GM18870 (cell line): ENCODE measurements at regions not wholly inside any gene's neighbourhood (a gene's known extent, or its start where the extent isn't known, plus 50 kb on each side); places are given as distances from the start of the nearest gene placed in this dataset.

Source experiments
- ATAC-seq: cut with Tn5 transposase; IDR thresholded peaks from one replicate; pipeline ENCODE4 v1.9.1; 2021; ENCODE audit warnings: moderate library complexity; ENCODE audit not compliant: unreplicated experiment

DNA sequence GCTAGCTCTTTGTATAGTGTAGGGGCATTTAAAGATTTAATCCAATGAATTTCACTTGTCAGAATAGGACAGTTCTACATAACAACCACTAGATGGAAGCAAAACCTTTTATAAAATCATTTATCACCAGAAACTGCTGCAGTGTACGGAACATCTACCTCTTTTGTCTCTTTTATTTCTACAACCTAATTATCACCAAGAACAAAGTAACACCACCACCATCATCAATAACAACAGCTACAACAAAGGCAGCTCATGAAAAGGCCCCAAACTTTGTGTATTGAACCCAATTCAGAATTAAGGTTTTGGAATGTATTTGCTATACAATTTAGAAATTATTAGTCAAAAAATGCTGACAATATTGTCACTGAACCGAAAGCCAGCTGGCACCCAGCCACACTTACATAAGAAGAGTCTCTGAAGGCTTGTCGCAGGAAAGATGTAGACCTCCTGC, 260.9 kb upstream of the RPS6KA3 start:
- ATAC-seq = peak; percentile 66

- ATAC-seq = no peak
Observed at GRCh38 chrX:20527041-20527440, 260.3 kb upstream of the RPS6KA3 start.

- peak; percentile 66 for ATAC-seq
Observed at GRCh38 chrX:20523626-20524312, 257.1 kb upstream of the RPS6KA3 start.

DNA sequence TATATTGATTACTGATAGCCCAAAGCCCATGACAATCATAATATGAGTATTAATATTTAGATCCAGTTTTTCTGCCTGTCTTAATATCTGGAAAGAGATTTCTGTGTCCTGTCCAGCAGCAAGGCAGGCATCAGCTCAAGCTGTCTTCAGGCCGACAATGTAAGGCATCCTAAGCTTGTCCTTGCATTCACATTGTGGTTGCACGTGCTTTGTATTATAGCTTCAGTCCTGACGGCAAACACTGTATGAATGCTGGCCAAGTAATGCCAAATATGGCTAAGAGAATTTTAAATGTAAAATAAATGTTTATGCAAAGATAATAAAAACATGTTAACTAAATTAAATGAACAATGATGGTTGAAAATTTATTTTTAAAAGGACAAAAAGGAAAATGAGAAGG, 255.7 kb upstream of the RPS6KA3 start:
- ATAC-seq = no peak

GRCh38 chrX:20521222-20521621, 254.5 kb upstream of the RPS6KA3 start:
- no peak for ATAC-seq

DNA sequence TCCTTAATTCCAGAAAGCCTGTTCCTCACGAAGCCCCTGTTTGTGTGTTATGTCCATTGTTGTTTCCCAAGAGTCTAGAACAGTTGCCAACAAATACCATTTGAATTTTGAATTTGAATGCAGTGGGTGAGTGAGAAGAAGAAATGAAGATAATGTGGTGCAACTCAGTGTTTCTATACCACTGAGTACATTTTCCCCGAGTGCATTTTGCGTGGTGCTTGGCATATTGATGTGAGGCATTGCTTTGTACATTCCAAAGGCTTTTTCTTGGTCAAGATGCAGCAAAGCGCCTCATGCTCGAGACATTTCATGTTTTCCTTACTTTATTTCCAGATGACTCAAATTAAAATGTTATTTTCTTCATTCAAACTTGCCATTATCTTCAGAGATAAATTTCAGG, 253.1 kb upstream of the RPS6KA3 start:
- ATAC-seq = no peak

DNA sequence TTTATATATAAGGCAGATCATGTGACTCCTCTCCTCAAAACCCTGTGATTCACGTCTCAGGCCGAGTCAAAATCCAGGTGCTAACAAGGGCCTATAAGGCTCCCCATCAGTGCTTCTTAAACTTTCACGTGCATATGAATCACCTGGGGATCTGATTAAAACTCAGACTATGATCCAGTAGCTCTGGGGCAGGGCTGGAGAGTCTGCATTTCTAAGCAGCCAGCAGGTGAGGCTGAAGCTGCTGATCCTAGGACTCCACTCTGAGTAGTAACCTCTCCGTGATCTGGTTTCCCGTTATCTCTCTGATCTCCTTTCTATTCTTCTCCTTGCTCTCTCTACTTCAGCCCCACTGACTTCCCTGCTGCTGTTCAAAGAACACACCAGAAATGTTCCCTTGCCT, 252.4 kb upstream of the RPS6KA3 start:
- no peak for ATAC-seq

DNA sequence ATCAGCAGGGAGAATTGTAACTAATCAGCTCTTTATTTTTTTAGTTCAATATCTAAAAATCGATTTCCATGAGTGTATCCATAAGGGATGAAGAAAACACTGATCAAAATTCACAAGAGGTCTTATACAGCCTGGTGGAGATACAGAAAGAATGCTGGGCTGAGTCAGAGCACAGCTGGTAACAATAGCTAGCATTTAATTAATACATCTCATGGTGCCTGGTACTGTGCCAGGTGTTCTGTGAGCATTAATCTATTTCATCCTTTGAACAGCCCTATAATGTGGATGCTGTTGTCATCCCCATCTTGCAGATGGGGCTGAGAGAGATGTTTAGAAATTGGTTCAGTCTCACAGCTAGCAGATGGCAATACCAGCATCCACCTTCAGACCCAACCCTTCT, 250.9 kb upstream of the RPS6KA3 start:
- no peak for ATAC-seq

DNA sequence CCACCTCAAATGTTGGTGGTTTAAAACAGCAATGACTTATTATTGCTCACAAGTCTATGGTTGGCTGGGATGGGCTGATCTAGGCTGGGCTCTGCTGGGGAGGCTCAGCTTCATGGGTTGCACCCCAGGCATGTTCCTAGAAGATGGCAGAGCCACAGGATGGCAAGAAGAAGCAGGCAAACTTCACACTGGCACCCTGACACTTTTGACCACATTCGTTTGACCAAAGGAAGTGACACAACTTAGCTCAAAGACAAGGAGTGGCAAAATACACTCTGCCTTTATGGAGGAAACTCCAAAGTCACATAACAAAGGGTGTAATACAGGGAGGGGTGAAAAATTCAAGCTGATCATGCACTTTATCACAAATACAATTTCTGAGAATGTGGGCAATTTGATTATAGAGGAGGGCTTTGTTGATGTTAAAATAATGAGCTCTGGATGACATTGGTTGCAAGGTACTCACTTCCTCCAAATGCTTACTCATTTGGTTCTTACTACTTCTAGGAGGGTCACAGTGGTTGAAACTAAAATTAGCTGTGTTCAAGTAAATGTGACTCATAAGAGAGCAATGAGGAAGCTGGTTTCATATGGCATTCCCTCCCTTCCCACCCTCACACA, 249.2 kb upstream of the RPS6KA3 start:
- ATAC-seq = peak; percentile 99

- ATAC-seq = no peak
Observed at GRCh38 chrX:20514358-20514757, 247.6 kb upstream of the RPS6KA3 start.

DNA sequence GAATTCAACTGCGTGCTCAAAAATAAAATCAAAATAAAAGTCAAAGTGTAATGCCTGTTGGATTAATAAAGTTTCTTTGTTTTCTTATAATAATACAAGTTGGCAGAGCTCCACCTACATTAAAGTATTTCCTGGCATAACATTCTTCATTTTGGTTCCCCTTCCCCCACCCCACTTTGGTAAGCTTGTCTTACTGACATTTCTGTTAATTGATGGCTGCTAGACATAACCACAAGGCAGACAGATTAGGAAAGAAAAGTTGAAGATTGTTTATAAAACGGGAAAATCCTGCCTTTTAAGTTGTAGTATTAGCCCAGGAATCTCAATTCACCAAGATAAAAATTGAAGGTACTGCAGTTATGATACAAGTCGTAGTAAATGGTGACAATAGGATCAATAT, 246.5 kb upstream of the RPS6KA3 start:
- ATAC-seq = no peak

- ATAC-seq = no peak
Observed at GRCh38 chrX:20511792-20512191, 245.1 kb upstream of the RPS6KA3 start.

- ATAC-seq = no peak
Observed at GRCh38 chrX:20507901-20508620, 241.4 kb upstream of the RPS6KA3 start.

- ATAC-seq = peak; percentile 48
Observed at GRCh38 chrX:20506739-20507138, 240.0 kb upstream of the RPS6KA3 start.

GRCh38 chrX:20500949-20501348, 234.2 kb upstream of the RPS6KA3 start:
- no peak for ATAC-seq

GRCh38 chrX:20500171-20500865, 233.6 kb upstream of the RPS6KA3 start:
- ATAC-seq = peak; percentile 78

GRCh38 chrX:20499763-20500162, 233.1 kb upstream of the RPS6KA3 start:
- ATAC-seq = peak; percentile 32

- no peak for ATAC-seq
Observed at GRCh38 chrX:20498851-20499635, 232.3 kb upstream of the RPS6KA3 start.

DNA sequence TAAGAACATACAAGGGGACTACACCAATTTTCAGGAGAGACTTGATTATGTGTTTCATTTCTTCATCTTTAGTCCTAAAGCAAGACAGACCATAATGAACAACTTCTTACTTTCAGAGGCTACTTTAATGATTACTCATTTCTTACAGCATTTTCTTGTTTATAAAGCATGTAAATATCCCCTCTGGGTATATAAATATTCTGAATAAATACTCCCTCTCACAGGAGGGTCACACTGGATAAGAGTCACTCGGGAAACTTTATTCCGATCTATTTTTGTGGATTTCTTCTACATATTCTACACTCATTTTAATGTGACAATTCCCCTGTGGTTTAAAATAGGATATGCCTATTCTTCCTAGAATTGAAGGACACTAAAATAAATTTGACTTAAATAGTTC, 228.9 kb upstream of the RPS6KA3 start:
- ATAC-seq = no peak

DNA sequence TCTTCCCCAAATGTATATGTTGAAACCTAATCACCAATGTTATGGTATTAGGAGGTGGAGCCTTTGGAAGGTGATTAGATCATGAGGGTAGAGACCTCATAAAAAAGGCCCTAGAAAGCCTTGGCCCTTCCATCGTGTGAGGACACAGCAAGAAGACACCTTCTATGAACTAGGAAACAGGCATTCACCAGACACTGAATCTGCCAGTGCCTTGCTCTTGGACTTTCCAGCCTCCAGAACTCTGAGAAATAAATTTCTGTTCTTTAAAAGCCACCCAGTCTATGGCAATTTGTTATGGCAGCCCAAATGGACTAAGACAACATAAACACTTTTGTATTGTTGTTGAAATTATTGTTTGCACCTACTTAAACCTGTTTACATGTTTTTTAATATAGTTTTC, 221.8 kb upstream of the RPS6KA3 start:
- ATAC-seq = no peak

DNA sequence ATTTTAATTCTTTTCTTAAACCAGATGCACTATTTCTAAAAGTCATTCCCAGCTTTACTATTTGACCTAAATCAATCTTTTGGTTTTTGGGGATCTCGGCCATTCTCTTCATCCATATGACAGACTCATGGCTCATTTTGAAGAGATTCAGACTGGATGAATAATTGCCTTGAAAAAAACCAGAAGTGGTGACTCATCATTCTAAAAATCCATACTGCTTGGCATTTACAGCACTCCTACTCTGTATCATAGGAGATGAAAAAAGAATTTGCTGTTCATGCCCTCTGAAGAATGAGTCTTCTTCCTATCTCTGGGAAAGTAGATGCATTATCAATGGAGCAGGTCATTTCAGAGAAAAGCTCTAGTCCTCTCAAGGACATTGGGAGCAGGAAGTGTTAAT, 220.5 kb upstream of the RPS6KA3 start:
- no peak for ATAC-seq
